Bone marrow (tissue), 2 donors: ENCODE measurements at regions not wholly inside any gene's neighbourhood (a gene's known extent, or its start where the extent isn't known, plus 50 kb on each side); places are given as distances from the start of the nearest gene placed in this dataset.

ENCODE experiments used
- DNase-seq, 2 donors: peaks; one replicate each; lab custom pipeline; 2025; lab: John Stamatoyannopoulos, UW

- DNase-seq: no peak
Measured at GRCh38 chr10:128528781-128529180, 402.6 kb upstream of the MKI67 start.

GRCh38 chr10:128529225-128529624 is 403.0 kb upstream of the MKI67 start:
- no peak for DNase-seq

- no peak for DNase-seq
Measured at GRCh38 chr10:128530301-128530700, 404.1 kb upstream of the MKI67 start.

GRCh38 chr10:128530946-128531345 is 404.7 kb upstream of the MKI67 start:
- DNase-seq: no peak

- no peak for DNase-seq
Measured at GRCh38 chr10:128534686-128535085, 408.5 kb upstream of the MKI67 start.

GRCh38 chr10:128536259-128536658 is 410.0 kb upstream of the MKI67 start:
- no peak for DNase-seq

GRCh38 chr10:128537834-128538330 is 411.7 kb upstream of the MKI67 start:
- no peak for DNase-seq

GRCh38 chr10:128538671-128539070 is 412.4 kb upstream of the MKI67 start:
- DNase-seq: no peak

- DNase-seq: no peak
Measured at GRCh38 chr10:128539510-128540127, 413.4 kb upstream of the MKI67 start.

- no peak for DNase-seq
Measured at GRCh38 chr10:128540128-128540762, 414.0 kb upstream of the MKI67 start.

GRCh38 chr10:128540781-128541761 is 414.8 kb upstream of the MKI67 start:
- no peak for DNase-seq

GRCh38 chr10:128541926-128542475 is 415.8 kb upstream of the MKI67 start:
- no peak for DNase-seq

- no peak for DNase-seq
Measured at GRCh38 chr10:128542659-128543058, 416.4 kb upstream of the MKI67 start.

- no peak for DNase-seq
Measured at GRCh38 chr10:128543151-128543550, 416.9 kb upstream of the MKI67 start.

- no peak for DNase-seq
Measured at GRCh38 chr10:128545216-128545615, 419.0 kb upstream of the MKI67 start.

GRCh38 chr10:128546651-128547165 is 420.5 kb upstream of the MKI67 start:
- DNase-seq: no peak

- DNase-seq: no peak
Measured at GRCh38 chr10:128549101-128549608, 422.9 kb upstream of the MKI67 start.

GRCh38 chr10:128550045-128550444 is 423.8 kb upstream of the MKI67 start:
- no peak for DNase-seq

GRCh38 chr10:128551475-128551874 is 425.3 kb upstream of the MKI67 start:
- DNase-seq: no peak

- no peak for DNase-seq
Measured at GRCh38 chr10:128553755-128554154, 427.5 kb upstream of the MKI67 start.

GRCh38 chr10:128556182-128557110 is 430.2 kb upstream of the MKI67 start:
- DNase-seq: no peak
